Endothelial cell (in vitro differentiated cells): ENCODE measurements at regions not wholly inside any gene's neighbourhood (a gene's known extent, or its start where the extent isn't known, plus 50 kb on each side); places are given as distances from the start of the nearest gene placed in this dataset.
A peak's percentile ranks its signal among the peaks of the same experiment; 100 is the strongest.
"Not testable (repeated sequence)": the region's sequence is repeated elsewhere in the genome, so short reads cannot be mapped to it uniquely, and the experiment has no call there.

ENCODE experiments used
- DNase-seq: peaks from one replicate; pipeline ENCODE4 v3.0.0; 2021; ENCODE audit warnings: low spot score
- H3K27ac Mint-ChIP-seq: one replicate; pipeline ENCODE4 v1.8.0; 2021; ENCODE audit warnings: mixed read lengths, inconsistent platforms; ENCODE audit not compliant: unreplicated experiment
- H3K27me3 Mint-ChIP-seq: one replicate; pipeline ENCODE4 v1.8.0; 2021; ENCODE audit warnings: mild to moderate bottlenecking, moderate library complexity, mixed read lengths, inconsistent platforms; ENCODE audit not compliant: unreplicated experiment
- H3K36me3 Mint-ChIP-seq: one replicate; pipeline ENCODE4 v1.8.0; 2021; ENCODE audit warnings: mild to moderate bottlenecking, low read depth, mixed read lengths, inconsistent platforms; ENCODE audit not compliant: unreplicated experiment
- H3K4me1 Mint-ChIP-seq: one replicate; pipeline ENCODE4 v1.8.0; 2021; ENCODE audit warnings: mild to moderate bottlenecking, mixed read lengths, inconsistent platforms; ENCODE audit not compliant: unreplicated experiment
- H3K4me3 Mint-ChIP-seq: one replicate; pipeline ENCODE4 v1.8.0; 2021; ENCODE audit warnings: mild to moderate bottlenecking, mixed read lengths, inconsistent platforms; ENCODE audit not compliant: unreplicated experiment
- H3K9me3 Mint-ChIP-seq: one replicate; pipeline ENCODE4 v1.8.0; 2021; ENCODE audit warnings: mixed read lengths, inconsistent platforms; ENCODE audit not compliant: unreplicated experiment
- CTCF ChIP-seq: fragments of 200-600 bp; sonication (generic); IDR thresholded peaks from one replicate; pipeline ENCODE4 v1.5.0; 2021; ENCODE audit warnings: antibody characterized with exemption; ENCODE audit not compliant: unreplicated experiment

- no peak for DNase-seq
- Mint-ChIP-seq H3K27ac (no peak overlapping the region), H3K4me1 (peaks cover 3% of the 10 kb centered on the region), H3K4me3 (no peak overlapping the region), H3K27me3 (no peaks in the 10 kb centered on the region), H3K36me3 (no peaks in the 10 kb centered on the region), H3K9me3 (no peaks in the 10 kb centered on the region)
- no peak for TF ChIP-seq CTCF
Measured at GRCh38 chr2:118372886-118373830, 284.9 kb downstream of the INSIG2 start.

GRCh38 chr2:118371515-118371914, 283.2 kb downstream of the INSIG2 start:
- DNase-seq = peak; percentile 63
- no peaks in the 10 kb centered on the region for H3K9me3 Mint-ChIP-seq
- H3K4me1 Mint-ChIP-seq = peaks cover 3% of the 10 kb centered on the region
- H3K27ac Mint-ChIP-seq = no peak overlapping the region
- peak; percentile 69 for TF ChIP-seq CTCF
- no peaks in the 10 kb centered on the region for H3K36me3 Mint-ChIP-seq
- H3K27me3 Mint-ChIP-seq = no peaks in the 10 kb centered on the region
- no peak overlapping the region for H3K4me3 Mint-ChIP-seq

GRCh38 chr2:118369521-118369920, 281.2 kb downstream of the INSIG2 start:
- H3K4me1 Mint-ChIP-seq, H3K9me3 Mint-ChIP-seq, H3K27ac Mint-ChIP-seq, DNase-seq, H3K4me3 Mint-ChIP-seq, H3K27me3 Mint-ChIP-seq, H3K36me3 Mint-ChIP-seq: not testable (repeated sequence)

DNA sequence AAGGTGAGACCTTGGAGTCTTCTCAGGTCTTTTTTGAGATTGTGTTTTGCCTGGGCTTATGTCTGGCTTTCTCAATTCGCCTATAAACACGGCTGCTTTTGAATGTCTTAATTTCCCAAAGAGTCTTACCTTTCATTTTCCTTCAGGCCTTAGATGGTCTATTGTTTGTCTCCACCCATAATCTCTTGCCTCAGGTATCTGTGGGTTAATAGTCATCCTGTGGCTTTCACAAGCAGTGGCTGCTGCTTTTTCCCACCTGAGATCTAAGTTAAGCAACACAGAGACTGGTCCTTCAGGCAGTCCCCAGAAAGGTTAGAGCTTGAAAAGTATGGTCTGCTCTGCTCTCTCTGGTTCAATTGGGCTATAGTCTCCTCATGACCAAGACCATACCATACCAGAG, 275.3 kb downstream of the INSIG2 start:
- no peak for DNase-seq
- H3K9me3 Mint-ChIP-seq = no peaks in the 10 kb centered on the region
- no peak for TF ChIP-seq CTCF

DNA sequence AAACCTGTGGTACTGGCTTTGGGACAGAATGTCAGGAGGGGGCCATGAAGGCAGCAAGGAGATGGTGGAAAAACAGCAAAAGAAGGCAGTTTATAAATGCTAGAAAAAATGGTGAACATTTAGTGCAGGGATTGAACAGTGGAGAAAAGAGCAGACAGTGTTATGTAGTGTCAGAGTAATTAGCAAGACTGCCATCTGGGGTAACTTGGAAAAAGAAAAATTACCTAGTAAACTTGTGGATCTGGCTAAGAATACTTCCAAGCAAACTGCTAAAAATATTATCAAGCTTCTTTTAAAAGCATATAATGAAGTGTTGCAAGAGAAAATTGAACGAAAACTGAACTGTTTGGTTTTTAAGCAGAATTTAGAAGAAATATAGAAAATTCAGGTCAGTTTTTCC, 267.8 kb downstream of the INSIG2 start:
- DNase-seq = no peak
- H3K4me3 Mint-ChIP-seq = no peak overlapping the region
- no peaks in the 10 kb centered on the region for H3K36me3 Mint-ChIP-seq
- H3K27me3 Mint-ChIP-seq = no peaks in the 10 kb centered on the region
- H3K9me3 Mint-ChIP-seq = no peaks in the 10 kb centered on the region
- H3K4me1 Mint-ChIP-seq = no peaks in the 10 kb centered on the region
- no peak overlapping the region for H3K27ac Mint-ChIP-seq
- TF ChIP-seq CTCF = no peak

More for the DNA sequence above, 275.3 kb downstream of the INSIG2 start:
- Mint-ChIP-seq H3K27ac (no peak overlapping the region), H3K36me3 (no peaks in the 10 kb centered on the region), H3K27me3 (no peaks in the 10 kb centered on the region), H3K4me3 (no peak overlapping the region), H3K4me1 (no peaks in the 10 kb centered on the region)
